Loucy (cell line): ENCODE measurements at regions not wholly inside any gene's neighbourhood (a gene's known extent, or its start where the extent isn't known, plus 50 kb on each side); places are given as distances from the start of the nearest gene placed in this dataset.

Experiments
- H2AFZ ChIP-seq: fragments of 200-600 bp; sonication (generic); 2 replicates; pipeline ENCODE4 v1.6.0; 2016; ENCODE audit warnings: antibody characterized with exemption, mild to moderate bottlenecking, low read length, moderate library complexity
- H3F3A ChIP-seq: fragments of 200-600 bp; 2 replicates; pipeline ENCODE4 v1.6.0; 2016; ENCODE audit warnings: antibody characterized with exemption, low read depth, mild to moderate bottlenecking
- H3K27me3 ChIP-seq: fragments of 200-600 bp; sonication (generic); 2 replicates; pipeline ENCODE4 v1.6.1; 2014; ENCODE audit warnings: low read length, mild to moderate bottlenecking; ENCODE audit not compliant: insufficient read depth, poor library complexity, severe bottlenecking
- H3K36me3 ChIP-seq: fragments of 200-600 bp; sonication (generic); 2 replicates; pipeline ENCODE4 v1.6.1; 2016; ENCODE audit warnings: low read length; ENCODE audit not compliant: insufficient read depth
- H3K4me1 ChIP-seq: fragments of 200-600 bp; sonication (generic); 2 replicates; pipeline ENCODE4 v1.5.1; 2014; ENCODE audit warnings: low read length, mild to moderate bottlenecking; ENCODE audit not compliant: insufficient read depth, poor library complexity, severe bottlenecking
- H3K4me2 ChIP-seq: fragments of 200-600 bp; sonication (generic); 2 replicates; pipeline ENCODE4 v1.6.0; 2014; ENCODE audit warnings: antibody characterized with exemption, low read length, low read depth, mild to moderate bottlenecking; ENCODE audit not compliant: poor library complexity, severe bottlenecking
- H3K4me3 ChIP-seq: fragments of 200-600 bp; sonication (generic); 2 replicates; pipeline ENCODE4 v1.5.1; 2014; ENCODE audit warnings: low read length, mild to moderate bottlenecking, mixed read lengths; ENCODE audit not compliant: poor library complexity, severe bottlenecking
- H3K79me2 ChIP-seq: fragments of 200-600 bp; sonication (generic); 2 replicates; pipeline ENCODE4 v1.6.1; 2014; ENCODE audit warnings: low read length; ENCODE audit not compliant: insufficient read depth
- H3K9ac ChIP-seq: fragments of 200-600 bp; sonication (generic); 2 replicates; pipeline ENCODE4 v1.6.0; 2014; ENCODE audit warnings: mild to moderate bottlenecking, low read depth, low read length, moderate library complexity; ENCODE audit not compliant: poor library complexity, severe bottlenecking
- H3K9me2 ChIP-seq: fragments of 200-600 bp; sonication (generic); replicated peaks from 2 replicates; pipeline ENCODE4 v1.6.1; 2016; ENCODE audit warnings: low read depth, low read length, mixed read lengths
- H3K9me3 ChIP-seq: fragments of 200-600 bp; sonication (generic); 2 replicates; pipeline ENCODE4 v1.6.1; 2014; ENCODE audit warnings: mild to moderate bottlenecking, antibody characterized with exemption, low read length, low read depth; ENCODE audit not compliant: insufficient read depth
- H4K20me1 ChIP-seq: fragments of 200-600 bp; sonication (generic); 2 replicates; pipeline ENCODE4 v1.6.0; 2014; ENCODE audit warnings: antibody characterized with exemption, low read length, mild to moderate bottlenecking; ENCODE audit not compliant: insufficient read depth, poor library complexity, severe bottlenecking
- EZH2phosphoT487 ChIP-seq: fragments of 200-600 bp; IDR thresholded peaks from 2 replicates; pipeline ENCODE4 v1.6.1; 2018; ENCODE audit warnings: antibody characterized with exemption, mild to moderate bottlenecking, moderate library complexity, borderline replicate concordance
- TF ChIP-seq, protein P1 (sequence below): fragments of 200-600 bp; sonication (generic); conservative IDR thresholded peaks from 2 replicates; pipeline ENCODE4 v1.5.1; 2014; ENCODE audit warnings: mild to moderate bottlenecking, antibody characterized with exemption, low read length

DNA sequence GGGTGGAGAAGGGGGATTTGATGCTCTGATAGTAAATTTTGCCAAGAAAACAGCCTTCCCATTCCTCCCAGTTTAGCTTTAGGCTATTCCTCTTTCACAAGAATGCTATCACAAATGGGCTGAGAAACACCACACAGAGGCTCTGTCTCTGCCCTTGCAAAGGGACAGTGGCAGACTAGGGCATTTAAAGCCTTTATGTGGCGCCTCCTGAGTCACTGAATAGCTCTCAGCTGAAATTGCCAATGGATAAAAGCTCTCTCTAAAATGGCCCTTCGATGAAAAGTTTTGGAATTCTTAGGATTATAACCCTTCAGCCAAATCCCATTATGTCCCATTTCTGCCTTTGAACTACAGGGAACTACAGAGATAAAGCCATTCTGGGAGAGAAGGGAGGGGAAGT, 1000.4 kb downstream of the ADGRL2 start:
- H3K4me1 ChIP-seq = no peaks in the 10 kb centered on the region
- no peak for TF ChIP-seq EZH2phosphoT487
- TF ChIP-seq, protein P1, sequence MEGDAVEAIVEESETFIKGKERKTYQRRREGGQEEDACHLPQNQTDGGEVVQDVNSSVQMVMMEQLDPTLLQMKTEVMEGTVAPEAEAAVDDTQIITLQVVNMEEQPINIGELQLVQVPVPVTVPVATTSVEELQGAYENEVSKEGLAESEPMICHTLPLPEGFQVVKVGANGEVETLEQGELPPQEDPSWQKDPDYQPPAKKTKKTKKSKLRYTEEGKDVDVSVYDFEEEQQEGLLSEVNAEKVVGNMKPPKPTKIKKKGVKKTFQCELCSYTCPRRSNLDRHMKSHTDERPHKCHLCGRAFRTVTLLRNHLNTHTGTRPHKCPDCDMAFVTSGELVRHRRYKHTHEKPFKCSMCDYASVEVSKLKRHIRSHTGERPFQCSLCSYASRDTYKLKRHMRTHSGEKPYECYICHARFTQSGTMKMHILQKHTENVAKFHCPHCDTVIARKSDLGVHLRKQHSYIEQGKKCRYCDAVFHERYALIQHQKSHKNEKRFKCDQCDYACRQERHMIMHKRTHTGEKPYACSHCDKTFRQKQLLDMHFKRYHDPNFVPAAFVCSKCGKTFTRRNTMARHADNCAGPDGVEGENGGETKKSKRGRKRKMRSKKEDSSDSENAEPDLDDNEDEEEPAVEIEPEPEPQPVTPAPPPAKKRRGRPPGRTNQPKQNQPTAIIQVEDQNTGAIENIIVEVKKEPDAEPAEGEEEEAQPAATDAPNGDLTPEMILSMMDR = no peak
- no peaks in the 10 kb centered on the region for H3K9me2 ChIP-seq
- H4K20me1 ChIP-seq = no peaks in the 10 kb centered on the region
- H2AFZ ChIP-seq = no peak overlapping the region
- H3K4me2 ChIP-seq = no peak overlapping the region
- H3K9me3 ChIP-seq = no peaks in the 10 kb centered on the region
- no peaks in the 10 kb centered on the region for H3F3A ChIP-seq
- no peaks in the 10 kb centered on the region for H3K36me3 ChIP-seq
- H3K4me3 ChIP-seq = no peak overlapping the region
- H3K27me3 ChIP-seq = no peaks in the 10 kb centered on the region
- H3K79me2 ChIP-seq = no peaks in the 10 kb centered on the region
- H3K9ac ChIP-seq = no peak overlapping the region

DNA sequence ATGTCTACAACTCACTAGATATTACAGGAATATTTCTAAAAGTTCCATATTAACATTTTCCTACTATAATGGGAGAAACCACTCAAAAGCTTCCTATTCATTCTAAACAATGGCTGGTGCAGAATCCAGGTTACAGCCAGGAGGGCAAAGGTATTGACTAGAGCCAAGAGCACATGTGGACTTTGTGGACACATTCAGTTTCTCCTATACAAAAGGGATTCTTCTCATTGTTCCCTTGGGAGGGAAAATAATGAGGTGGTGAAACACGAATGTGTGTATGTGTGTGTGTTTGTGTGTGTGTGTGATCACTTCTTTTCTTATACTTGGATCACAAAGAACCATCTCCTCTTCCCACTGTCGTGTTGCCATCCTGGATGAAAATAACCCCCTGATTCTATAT, 1000.0 kb downstream of the ADGRL2 start:
- Histone ChIP-seq H3K27me3 (no peaks in the 10 kb centered on the region), H4K20me1 (no peaks in the 10 kb centered on the region), H3K9ac (no peak overlapping the region), H3K9me2 (no peaks in the 10 kb centered on the region), H3K79me2 (no peaks in the 10 kb centered on the region), H3K36me3 (no peaks in the 10 kb centered on the region), H3K4me2 (no peak overlapping the region), H2AFZ (no peak overlapping the region), H3K4me1 (no peaks in the 10 kb centered on the region), H3K4me3 (no peak overlapping the region), H3K9me3 (no peaks in the 10 kb centered on the region), H3F3A (no peaks in the 10 kb centered on the region)
- TF ChIP-seq, protein P1 = no peak
- no peak for TF ChIP-seq EZH2phosphoT487

DNA sequence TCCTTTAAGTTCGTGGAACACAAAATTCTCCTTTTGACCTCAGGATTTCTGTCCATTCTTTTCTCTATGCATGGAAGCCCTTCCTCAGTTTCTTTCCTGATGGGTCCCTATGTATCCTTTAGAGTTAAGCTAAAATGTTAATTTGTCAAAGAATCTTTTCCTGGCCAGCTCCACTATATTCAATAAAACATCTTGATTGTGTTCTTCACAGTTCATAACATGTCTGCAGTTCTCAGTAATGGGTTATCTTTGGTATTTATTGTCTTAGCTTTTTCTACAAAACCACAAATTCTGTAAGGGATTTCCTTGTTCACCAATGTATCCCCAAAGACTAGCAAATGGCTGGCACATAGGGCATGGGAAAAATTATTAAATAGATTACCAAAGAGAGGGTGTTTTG, 998.5 kb downstream of the ADGRL2 start:
- Histone ChIP-seq H3K9ac (no peak overlapping the region), H3K4me2 (no peak overlapping the region), H2AFZ (no peak overlapping the region), H3K79me2 (no peaks in the 10 kb centered on the region), H3K9me2 (no peaks in the 10 kb centered on the region), H4K20me1 (no peaks in the 10 kb centered on the region), H3K36me3 (no peaks in the 10 kb centered on the region), H3K4me1 (no peaks in the 10 kb centered on the region), H3F3A (no peaks in the 10 kb centered on the region), H3K9me3 (no peaks in the 10 kb centered on the region), H3K27me3 (no peaks in the 10 kb centered on the region), H3K4me3 (no peak overlapping the region)
- TF ChIP-seq EZH2phosphoT487 = no peak
- TF ChIP-seq, protein P1 = no peak
